B cell (primary cell): ENCODE measurements at regions not wholly inside any gene's neighbourhood (a gene's known extent, or its start where the extent isn't known, plus 50 kb on each side); places are given as distances from the start of the nearest gene placed in this dataset.

ENCODE experiments used
- EZH2 ChIP-seq: IDR thresholded peaks from 2 replicates; pipeline ENCODE4 v1.6.1; 2012; ENCODE audit warnings: borderline replicate concordance, low read depth, mild to moderate bottlenecking, moderate library complexity, low read length; ENCODE audit not compliant: insufficient read depth, poor library complexity, severe bottlenecking
- TF ChIP-seq, protein P1 (sequence below): fragments of 200-600 bp; IDR thresholded peaks from one replicate; pipeline ENCODE4 v1.8.0; 2022; ENCODE audit warnings: antibody characterized with exemption, mild to moderate bottlenecking

DNA sequence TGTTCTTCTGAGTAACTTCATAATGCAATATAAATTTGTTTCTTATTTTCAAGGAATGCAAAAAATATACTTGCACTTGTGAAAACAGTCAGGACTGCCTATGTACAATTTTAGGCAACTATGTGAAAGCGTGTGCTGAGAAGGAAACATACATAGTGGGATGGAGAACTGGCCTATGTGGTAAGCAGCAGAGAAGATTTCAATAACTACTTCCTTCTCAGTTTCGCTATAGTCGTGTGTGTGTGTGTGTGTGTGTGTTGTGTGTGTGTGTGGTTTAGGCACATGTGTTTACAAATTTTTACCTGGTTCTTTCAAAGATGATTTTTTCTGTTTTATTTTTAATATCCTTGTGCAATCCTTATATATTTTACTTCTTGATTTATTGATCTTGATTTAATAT, 211.8 kb downstream of the LRRK2 start:
- TF ChIP-seq, protein P1, sequence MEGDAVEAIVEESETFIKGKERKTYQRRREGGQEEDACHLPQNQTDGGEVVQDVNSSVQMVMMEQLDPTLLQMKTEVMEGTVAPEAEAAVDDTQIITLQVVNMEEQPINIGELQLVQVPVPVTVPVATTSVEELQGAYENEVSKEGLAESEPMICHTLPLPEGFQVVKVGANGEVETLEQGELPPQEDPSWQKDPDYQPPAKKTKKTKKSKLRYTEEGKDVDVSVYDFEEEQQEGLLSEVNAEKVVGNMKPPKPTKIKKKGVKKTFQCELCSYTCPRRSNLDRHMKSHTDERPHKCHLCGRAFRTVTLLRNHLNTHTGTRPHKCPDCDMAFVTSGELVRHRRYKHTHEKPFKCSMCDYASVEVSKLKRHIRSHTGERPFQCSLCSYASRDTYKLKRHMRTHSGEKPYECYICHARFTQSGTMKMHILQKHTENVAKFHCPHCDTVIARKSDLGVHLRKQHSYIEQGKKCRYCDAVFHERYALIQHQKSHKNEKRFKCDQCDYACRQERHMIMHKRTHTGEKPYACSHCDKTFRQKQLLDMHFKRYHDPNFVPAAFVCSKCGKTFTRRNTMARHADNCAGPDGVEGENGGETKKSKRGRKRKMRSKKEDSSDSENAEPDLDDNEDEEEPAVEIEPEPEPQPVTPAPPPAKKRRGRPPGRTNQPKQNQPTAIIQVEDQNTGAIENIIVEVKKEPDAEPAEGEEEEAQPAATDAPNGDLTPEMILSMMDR = no peak
- no peak for TF ChIP-seq EZH2
